ENCODE measurements at regions not wholly inside any gene's neighbourhood (a gene's known extent, or its start where the extent isn't known, plus 50 kb on each side); places are given as distances from the start of the nearest gene placed in this dataset.

DNA sequence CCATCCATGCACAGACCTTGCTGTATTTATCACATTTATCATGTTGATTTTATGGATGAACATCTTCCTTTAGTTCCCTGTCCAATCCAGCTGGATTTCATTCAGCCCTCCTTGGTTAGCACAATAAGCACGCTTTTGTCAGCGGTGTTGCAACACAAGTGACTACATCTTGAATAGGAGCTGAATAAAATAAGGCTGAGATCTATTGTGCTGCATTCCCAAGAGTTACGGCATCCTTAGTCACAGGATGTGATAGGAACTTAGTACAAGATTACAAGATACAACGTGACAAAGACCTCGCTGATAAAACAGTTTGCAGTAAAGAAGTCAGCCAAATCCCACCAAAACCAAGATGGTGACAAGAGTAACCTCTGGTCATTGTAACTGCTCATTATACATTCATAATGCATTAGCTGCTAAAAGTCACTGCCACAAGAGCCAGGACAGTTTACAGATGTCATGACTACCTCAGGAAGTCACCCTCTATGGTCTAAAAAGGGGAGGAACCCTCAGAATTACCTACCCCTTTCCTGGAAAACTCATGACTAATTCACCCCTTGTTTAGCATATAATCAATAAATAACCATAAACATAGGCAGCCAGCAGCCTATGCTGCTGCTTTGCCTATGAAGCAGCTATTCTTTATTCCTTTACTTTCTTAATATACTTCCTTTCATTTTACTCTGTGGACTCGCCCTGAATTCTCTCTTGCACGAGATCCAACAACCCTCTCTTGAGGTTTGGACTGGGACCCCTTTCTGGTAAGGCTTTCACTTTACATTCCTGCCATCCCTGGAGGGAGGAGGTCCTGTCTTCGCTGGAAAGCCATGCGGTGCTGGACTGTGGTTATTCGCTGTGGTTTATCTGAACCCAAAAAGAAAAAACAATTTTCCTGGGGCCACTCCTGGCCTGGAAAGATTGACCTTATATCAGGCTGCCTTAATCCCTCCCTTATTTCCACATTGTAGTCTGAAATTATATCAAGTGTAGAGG is 522.6 kb upstream of the AMELY start:
- TF ChIP-seq, protein P1, sequence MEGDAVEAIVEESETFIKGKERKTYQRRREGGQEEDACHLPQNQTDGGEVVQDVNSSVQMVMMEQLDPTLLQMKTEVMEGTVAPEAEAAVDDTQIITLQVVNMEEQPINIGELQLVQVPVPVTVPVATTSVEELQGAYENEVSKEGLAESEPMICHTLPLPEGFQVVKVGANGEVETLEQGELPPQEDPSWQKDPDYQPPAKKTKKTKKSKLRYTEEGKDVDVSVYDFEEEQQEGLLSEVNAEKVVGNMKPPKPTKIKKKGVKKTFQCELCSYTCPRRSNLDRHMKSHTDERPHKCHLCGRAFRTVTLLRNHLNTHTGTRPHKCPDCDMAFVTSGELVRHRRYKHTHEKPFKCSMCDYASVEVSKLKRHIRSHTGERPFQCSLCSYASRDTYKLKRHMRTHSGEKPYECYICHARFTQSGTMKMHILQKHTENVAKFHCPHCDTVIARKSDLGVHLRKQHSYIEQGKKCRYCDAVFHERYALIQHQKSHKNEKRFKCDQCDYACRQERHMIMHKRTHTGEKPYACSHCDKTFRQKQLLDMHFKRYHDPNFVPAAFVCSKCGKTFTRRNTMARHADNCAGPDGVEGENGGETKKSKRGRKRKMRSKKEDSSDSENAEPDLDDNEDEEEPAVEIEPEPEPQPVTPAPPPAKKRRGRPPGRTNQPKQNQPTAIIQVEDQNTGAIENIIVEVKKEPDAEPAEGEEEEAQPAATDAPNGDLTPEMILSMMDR (IDR thresholded peaks at IDR 0.05; ENCODE audit: poor library complexity, severe bottlenecking): no peak
- no peak for TF ChIP-seq POLR2AphosphoS5 (IDR thresholded peaks at IDR 0.05)
- no peak for TF ChIP-seq TAF1 (IDR thresholded peaks at IDR 0.05; ENCODE audit: low read depth)
